HL-60 (cell line): ENCODE measurements at regions not wholly inside any gene's neighbourhood (a gene's known extent, or its start where the extent isn't known, plus 50 kb on each side); places are given as distances from the start of the nearest gene placed in this dataset.
"Not testable (repeated sequence)": the region's sequence is repeated elsewhere in the genome, so short reads cannot be mapped to it uniquely, and the experiment has no call there.

Experiments
- GABPA ChIP-seq: IDR thresholded peaks from 2 replicates; pipeline ENCODE4 v1.6.1; 2012; ENCODE audit warnings: low read depth
- TF ChIP-seq, protein P1 (sequence below): IDR thresholded peaks from one replicate; pipeline ENCODE4 v1.5.1; 2011; ENCODE audit warnings: low read length, control low read depth, inconsistent platforms; ENCODE audit not compliant: insufficient read depth

DNA sequence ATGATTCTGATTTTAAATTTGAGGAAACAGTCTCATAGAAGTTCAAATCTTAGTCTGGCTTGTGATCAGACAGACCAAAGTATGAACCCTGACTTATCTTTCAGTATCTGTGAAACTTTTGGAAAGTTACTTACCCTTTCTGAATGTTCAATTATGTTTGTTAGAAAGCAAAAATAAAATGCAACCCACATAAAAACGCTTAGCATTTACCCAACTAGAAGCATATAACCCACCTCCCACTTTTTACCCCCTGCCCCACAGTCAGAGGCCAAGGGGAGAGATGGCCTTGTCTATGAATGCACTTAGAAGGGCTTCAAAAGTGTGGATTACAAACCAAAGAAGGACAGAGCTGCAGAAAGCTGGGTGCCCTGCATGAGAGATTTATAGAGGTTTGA lies 248.2 kb downstream of the SPATA31A6 start:
- TF ChIP-seq, protein P1, sequence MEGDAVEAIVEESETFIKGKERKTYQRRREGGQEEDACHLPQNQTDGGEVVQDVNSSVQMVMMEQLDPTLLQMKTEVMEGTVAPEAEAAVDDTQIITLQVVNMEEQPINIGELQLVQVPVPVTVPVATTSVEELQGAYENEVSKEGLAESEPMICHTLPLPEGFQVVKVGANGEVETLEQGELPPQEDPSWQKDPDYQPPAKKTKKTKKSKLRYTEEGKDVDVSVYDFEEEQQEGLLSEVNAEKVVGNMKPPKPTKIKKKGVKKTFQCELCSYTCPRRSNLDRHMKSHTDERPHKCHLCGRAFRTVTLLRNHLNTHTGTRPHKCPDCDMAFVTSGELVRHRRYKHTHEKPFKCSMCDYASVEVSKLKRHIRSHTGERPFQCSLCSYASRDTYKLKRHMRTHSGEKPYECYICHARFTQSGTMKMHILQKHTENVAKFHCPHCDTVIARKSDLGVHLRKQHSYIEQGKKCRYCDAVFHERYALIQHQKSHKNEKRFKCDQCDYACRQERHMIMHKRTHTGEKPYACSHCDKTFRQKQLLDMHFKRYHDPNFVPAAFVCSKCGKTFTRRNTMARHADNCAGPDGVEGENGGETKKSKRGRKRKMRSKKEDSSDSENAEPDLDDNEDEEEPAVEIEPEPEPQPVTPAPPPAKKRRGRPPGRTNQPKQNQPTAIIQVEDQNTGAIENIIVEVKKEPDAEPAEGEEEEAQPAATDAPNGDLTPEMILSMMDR: not testable (repeated sequence)
- TF ChIP-seq GABPA: not testable (repeated sequence)
